GM12875 (cell line): ENCODE measurements at regions not wholly inside any gene's neighbourhood (a gene's known extent, or its start where the extent isn't known, plus 50 kb on each side); places are given as distances from the start of the nearest gene placed in this dataset.
"Not testable (repeated sequence)": the region's sequence is repeated elsewhere in the genome, so short reads cannot be mapped to it uniquely, and the experiment has no call there.

Source experiments
- H3K4me3 ChIP-seq: one replicate; pipeline ENCODE4 v1.5.1; 2011; ENCODE audit warnings: low read depth, low read length, control low read depth
- TF ChIP-seq, protein P1 (sequence below): IDR thresholded peaks from 2 replicates; pipeline ENCODE4 v1.5.1; 2011; ENCODE audit warnings: low read depth, mild to moderate bottlenecking, control low read depth, inconsistent platforms, low read length, moderate library complexity, borderline replicate concordance; ENCODE audit not compliant: insufficient read depth

DNA sequence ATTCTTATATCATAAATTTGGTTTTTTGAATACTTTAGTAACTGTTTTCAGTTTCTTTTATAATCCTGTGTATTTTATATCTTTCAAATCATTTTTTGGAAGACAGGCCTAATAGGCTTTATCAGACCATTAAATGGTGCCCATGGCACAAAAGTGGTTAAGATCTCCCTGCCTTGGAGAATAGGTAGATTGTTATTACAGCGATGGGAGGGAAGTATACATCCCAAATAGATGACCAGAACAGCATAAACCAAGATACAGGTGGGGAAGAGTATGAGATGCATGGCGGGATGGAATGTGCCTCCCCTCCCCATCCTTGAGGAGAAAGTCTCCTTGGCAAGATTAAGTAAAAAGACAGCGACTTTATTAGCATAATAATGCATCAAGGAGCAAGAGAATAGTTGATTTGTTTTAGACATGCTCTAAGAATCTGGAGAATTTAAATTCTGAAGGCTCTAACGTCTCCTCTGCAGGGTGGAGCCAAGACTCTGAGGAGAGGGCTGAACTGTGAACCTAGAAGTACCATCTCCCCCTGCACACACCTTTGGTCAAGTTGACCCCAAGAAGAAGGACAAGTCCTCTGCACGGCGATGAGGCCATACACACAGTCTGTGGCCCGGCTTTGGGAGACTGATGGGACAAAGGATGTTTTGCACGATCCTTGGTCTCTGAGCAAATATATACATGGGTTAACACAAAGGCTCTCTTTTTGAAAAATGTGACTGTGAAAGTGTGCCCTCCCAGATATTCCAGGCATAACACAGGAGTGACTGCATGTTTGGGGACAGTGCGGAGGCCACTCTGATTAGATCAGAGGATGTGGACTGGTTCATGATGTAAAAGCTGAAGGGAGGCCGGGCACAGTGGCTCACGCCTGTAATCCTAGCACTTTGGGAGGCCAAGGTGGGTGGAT is 61.1 kb upstream of the SLC35C1 start:
- TF ChIP-seq, protein P1, sequence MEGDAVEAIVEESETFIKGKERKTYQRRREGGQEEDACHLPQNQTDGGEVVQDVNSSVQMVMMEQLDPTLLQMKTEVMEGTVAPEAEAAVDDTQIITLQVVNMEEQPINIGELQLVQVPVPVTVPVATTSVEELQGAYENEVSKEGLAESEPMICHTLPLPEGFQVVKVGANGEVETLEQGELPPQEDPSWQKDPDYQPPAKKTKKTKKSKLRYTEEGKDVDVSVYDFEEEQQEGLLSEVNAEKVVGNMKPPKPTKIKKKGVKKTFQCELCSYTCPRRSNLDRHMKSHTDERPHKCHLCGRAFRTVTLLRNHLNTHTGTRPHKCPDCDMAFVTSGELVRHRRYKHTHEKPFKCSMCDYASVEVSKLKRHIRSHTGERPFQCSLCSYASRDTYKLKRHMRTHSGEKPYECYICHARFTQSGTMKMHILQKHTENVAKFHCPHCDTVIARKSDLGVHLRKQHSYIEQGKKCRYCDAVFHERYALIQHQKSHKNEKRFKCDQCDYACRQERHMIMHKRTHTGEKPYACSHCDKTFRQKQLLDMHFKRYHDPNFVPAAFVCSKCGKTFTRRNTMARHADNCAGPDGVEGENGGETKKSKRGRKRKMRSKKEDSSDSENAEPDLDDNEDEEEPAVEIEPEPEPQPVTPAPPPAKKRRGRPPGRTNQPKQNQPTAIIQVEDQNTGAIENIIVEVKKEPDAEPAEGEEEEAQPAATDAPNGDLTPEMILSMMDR = no peak
- H3K4me3 ChIP-seq = no peak overlapping the region

DNA sequence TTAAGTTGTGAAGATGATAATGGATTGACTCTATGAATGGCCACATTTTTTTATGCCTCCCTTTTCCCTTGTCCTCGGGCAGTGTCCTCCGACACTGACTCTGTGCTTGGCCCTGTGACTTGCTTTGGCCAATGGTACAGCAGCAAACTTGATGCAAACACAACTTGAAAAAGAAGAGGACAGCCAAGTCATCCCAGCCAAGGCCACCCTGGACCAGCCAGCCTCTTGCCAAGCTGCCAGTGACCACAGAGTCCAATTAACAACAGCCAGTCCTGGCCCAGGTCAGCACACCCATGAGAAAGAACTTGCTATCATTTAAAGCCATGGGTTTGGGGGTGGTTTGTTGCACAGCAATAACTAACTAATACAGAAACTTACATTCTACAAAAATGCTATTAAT is 63.4 kb upstream of the SLC35C1 start:
- TF ChIP-seq, protein P1 = no peak
- no peak overlapping the region for H3K4me3 ChIP-seq

DNA sequence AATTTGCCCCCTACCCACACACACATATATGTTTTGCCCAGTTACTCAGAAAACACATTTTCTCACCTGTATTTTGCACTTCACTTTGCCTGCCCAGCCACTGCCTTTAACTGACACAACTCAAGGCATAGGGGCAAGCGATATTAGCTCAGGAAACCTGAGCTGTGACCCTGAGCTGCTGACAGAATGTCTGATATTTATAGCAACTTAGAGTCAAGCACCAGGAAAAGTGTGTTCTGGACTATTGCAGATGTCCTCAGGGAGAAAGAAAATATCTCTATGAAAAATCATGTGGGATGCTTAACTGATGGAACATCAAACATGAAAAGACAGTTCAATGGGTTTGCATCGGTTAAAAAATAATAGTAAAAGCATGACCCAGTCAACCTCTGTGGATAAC is 63.9 kb upstream of the SLC35C1 start:
- H3K4me3 ChIP-seq = no peak overlapping the region

DNA sequence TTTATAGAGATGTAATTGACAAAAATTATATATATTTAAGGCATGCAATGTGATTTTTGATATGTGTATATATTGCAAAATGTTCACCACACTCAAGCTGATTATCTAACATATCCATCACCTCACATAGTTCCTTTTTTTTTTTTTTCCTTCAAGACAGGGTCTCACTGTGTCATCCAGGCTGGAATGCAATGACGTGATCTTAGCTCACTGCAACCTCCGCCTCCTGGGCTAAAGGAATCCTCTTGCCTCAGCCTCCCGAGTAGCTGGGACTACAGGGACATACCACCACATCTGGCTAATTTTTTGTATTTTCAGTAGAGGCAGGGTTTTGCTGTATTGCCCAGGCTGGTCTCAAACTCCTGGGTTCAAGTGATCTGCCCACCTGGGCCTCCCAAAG is 65.1 kb upstream of the SLC35C1 start:
- no peak overlapping the region for H3K4me3 ChIP-seq
- TF ChIP-seq, protein P1 = no peak

More for the DNA sequence above, 63.9 kb upstream of the SLC35C1 start:
- TF ChIP-seq, protein P1 = no peak

DNA sequence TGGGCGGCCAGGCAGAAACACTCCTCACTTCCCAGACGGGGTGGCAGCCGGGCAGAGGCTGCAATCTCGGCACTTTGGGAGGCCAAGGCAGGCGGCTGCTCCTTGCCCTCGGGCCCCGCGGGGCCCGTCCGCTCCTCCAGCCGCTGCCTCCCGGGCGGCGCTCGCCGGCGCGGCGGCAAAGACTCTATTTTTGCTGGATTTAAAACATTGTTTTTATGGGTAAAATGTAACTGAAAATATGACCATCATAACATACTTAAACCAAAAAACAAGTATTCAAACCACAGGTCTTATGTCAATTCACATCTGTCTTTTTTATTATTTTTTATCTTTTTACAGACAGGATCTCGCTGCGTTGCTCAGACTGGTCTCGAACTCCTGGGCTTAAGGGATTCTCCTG is 65.9 kb upstream of the SLC35C1 start:
- not testable (repeated sequence) for H3K4me3 ChIP-seq

DNA sequence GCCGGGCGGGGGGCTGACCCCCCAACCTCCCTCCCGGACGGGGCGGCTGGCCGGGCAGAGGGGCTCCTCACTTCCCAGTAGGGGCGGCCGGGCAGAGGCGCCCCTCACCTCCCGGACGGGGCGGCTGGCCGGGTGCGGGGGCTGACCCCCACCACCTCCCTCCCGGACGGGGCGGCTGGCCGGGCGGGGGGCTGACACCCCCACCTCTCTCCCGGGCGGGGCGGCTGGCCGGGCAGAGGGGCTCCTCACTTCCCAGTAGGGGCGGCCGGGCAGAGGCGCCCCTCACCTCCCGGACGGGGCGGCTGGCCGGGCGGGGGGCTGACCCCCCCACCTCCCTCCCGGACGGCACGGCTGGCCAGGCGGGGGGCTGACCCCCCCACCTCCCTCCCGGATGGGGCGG is 66.8 kb upstream of the SLC35C1 start:
- not testable (repeated sequence) for H3K4me3 ChIP-seq

DNA sequence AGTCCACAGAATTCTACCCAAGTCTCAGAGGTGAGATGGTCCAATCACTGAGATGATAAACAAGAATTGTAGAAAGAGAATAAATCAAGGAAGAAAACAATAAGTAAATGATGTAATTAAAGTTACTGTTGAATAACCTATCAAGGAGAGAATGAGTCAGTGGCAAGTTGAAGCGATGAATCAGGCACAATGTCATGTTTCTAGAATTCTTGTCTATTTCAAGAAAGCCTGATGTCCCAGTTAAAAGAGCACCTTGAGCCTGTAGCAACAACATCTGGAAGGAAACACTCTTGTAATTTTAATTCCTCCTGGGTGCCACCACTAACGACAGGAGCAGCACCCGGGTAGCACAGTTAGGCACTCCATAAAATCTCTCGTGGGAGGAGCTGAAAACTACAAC is 67.9 kb upstream of the SLC35C1 start:
- TF ChIP-seq, protein P1 = no peak
- no peak overlapping the region for H3K4me3 ChIP-seq

DNA sequence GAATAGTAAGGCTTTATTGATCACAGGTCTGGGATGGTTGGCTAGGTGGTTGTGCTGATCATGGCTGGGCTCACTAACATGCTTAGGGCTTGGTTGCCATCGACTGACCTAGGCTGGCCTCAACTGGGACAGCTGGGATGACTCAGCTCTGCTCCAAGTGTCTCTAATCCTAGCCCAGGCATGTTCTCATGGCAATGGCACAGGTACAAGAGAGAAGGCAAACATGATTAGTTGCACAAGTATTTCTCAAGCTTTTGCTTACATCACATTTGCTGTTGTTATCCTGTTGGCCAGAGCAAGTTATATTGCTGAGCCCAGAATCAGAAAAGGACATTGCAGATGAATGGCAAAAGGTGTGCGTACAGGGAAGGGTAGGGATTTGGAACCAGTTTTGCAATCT is 68.5 kb upstream of the SLC35C1 start:
- H3K4me3 ChIP-seq = no peak overlapping the region
- TF ChIP-seq, protein P1 = no peak
